NCI-H187 (cell line): ENCODE measurements at regions not wholly inside any gene's neighbourhood (a gene's known extent, or its start where the extent isn't known, plus 50 kb on each side); places are given as distances from the start of the nearest gene placed in this dataset.

Experiments
- DNase-seq, 2 experiments: peaks; one replicate each; lab custom pipeline; 2025; lab: John Stamatoyannopoulos, UW

DNA sequence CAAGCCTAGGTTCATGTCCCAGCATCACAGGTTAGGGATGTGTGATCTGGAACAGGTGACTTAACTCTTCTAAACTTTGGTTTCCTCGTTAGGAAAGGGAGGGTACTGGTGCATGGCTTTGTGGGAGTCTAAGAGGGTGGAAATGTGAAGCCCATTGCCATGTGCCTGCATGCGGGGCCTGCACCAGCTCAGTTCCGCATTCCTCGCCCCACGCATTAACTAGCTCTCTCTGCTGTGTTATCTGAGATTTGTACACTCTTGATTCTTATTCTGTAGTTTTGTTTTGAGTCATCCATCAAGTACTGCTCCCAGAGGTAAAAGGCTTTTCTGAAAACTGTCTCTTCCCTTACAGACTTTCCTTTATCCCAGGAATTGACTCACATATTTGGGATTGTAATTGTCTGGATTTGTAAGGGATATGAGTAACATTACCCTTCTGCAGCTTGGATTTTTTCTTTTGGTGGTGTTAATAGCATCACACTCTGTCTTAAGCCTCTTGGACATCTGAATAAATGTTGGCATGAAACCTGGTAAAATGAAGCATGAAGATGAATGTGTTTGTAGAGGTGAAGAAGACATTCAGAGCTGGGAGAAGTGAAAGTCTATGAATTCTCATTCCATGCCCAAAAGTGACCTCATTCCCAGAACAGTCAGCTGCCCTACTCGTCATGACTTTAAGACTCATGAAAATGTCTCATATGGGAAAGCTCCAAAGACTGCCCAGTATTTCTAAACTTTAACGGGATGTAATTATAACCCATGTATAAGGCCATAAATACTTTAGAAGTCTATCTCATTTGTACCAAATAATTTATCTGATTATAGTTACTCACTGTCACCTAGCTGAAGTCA is 357.3 kb downstream of the FOXA2 start:
- DNase-seq = no peak

- DNase-seq = no peak
Measured at GRCh38 chr20:22223236-22223635, 361.1 kb downstream of the FOXA2 start.

DNA sequence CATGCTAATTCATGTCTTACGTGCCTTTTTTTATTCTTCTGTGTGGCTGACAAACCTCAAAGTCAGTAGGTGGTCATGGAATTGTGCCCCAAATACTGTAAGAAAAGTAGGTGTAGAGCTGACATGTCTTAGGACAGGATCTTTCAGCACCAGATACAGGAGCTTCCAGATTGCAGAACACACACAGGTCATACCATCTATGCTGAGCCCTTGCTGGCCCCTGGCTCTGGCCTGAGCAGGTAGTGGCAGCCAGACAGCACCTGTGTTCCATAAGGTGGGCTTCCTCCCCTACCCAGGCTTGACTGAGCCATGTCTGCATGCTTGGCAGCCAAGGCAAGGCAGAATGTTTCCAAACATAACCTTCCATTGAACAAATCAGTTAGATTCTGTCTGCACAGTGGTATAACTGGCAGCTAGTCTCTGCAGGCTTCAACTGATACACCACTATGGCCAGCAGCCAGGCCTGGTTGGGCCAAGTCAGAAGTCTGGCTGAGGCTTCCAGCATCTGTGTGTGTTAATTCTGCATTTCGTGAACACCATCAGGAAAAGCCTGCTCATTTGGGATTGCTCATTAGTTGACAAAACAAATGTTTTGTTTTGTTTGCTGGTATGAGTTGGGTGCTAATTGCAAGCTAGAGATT is 366.5 kb downstream of the FOXA2 start:
- DNase-seq = no peak

DNA sequence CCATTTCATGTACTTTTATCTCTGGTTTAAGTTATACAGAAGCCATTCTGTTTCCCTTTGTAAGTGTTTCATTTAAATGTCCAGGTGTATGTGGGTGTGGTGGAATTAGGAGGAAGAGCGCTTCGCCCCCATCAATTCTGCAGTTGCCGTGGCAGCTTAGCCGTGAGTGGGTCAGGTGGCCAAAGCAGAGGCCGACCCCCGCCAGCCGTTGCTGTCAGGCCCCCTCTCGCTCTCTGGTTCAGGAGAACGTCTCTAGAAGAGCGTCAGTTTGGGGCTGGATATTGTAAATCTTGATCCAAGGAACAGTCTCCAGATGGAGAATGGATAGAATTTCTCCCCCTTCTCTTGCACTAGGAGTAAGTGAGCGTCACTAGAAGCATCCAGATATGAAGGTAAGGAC is 367.4 kb downstream of the FOXA2 start:
- DNase-seq = no peak

DNA sequence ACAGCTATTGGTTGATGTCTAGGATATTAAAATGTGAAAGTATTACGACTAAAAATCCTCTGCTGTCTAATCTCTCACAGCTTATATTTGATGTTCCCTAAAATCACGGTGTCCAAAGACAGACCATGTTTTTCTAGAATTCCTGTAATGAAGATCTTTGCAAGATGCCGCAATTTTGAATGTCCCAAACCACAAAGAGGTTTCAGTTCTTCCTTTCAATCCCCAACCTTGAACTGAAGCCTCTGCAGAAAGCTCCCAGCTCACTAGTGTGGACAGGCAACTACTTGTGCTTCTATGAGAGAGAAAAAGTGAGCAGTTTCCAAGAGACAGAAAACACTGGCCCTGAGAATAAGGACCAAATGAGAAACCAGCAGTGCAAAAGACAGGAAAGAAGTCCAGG is 370.1 kb downstream of the FOXA2 start:
- no peak for DNase-seq

- no peak for DNase-seq
Measured at GRCh38 chr20:22213271-22213670, 371.1 kb downstream of the FOXA2 start.

DNA sequence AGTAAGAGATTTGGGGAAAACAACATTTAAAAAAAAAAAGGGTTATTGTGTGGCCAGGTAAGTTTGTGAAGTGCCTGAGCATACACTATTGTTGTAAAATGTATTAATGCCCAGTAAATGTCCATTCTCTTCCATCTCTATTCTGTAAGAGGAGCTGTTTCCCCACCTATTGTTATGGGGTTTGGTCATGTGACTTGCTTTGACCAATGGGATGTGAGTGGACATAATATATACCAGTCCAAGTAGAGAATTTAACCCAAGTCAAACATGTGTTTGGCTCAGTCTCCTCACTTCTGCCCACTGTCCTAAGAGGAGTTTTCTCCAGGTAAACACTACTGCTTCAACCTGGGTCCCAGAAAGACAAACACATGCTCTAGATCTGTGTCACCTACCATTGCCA is 377.1 kb downstream of the FOXA2 start:
- no peak for DNase-seq

DNA sequence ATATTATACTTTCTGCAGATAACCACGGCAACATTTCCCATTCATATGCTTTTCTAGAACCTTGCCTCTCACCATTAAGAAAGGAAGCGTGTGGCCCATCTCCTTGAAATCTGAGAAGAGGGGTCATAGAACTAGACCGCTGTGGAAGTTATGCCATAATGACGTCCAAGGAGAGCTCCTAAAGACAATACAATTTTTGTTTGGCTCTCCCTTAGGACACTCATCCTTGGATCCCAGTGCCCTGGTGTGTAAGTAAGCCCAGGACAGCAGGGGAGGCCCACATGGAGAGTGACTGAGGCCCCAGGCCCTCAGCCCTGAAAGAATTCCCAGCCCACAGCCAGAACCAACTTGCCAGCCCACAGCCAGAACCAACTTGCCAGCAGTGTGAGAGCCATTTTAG is 379.6 kb downstream of the FOXA2 start:
- no peak for DNase-seq

- no peak for DNase-seq
Measured at GRCh38 chr20:22182148-22182547, 402.2 kb downstream of the FOXA2 start.

GRCh38 chr20:22180244-22180643 is 404.1 kb downstream of the FOXA2 start:
- no peak for DNase-seq

DNA sequence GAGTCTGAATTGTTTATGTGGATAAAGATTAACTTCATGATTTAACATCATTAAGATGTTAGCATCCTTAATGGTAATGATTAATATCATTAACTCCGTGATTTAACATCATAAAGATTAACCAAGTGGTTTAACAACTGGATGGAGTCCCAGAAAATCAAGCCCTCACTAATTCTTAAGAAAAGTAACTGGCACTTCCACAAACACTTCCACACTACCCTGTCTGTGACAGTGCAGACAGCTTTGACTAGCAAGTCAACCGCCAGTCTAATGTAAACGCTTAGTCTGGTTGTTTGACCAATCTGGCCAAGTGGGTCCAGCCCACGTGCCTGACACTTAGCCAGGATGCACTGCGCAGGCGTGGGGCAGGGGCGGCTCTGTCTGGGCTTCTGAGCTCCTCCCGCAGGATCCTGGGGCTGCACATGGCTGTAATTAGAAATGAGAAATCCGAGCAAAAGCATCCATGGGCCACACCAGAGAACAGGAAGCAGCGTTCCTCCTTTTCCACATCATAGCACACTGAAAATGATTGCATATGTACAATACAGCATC is 424.2 kb downstream of the FOXA2 start:
- DNase-seq = no peak

GRCh38 chr20:22159276-22159675 is 425.1 kb downstream of the FOXA2 start:
- DNase-seq = no peak

- no peak for DNase-seq
Measured at GRCh38 chr20:22127587-22127986, 422.1 kb downstream of the PAX1 start.

DNA sequence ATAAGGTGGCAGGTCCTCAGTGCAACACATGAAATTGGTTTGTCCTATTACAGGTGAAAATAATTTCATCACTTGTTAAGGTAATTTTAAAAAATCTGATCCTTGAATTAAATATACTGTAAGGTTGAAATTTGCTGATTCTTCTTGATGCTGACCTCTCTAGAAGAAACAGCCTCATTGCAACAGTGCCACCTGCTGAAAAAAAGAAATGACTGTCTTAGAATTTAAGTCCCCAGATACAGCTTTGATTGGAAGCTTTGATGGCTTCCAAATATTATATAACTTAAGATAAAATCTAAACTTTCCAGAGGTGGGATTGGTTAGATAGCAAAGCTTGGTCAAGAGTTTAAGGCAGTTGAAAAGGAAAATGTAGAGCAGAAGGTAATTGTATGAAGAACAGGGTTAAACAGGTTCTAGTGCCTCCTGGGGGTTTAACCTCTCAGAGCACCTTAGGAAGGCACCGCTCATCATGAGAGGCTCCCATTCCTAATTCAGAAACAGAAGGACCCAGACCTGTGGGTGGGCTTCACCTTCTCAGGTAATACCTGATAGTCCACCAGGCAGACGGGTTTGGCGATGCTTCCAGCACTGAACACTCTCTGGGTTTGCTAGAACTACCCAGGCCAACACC is 401.0 kb downstream of the PAX1 start:
- DNase-seq = no peak

GRCh38 chr20:22101606-22102005 is 396.1 kb downstream of the PAX1 start:
- no peak for DNase-seq

GRCh38 chr20:22100686-22101085 is 395.2 kb downstream of the PAX1 start:
- no peak for DNase-seq

- no peak for DNase-seq
Measured at GRCh38 chr20:22099348-22099747, 393.9 kb downstream of the PAX1 start.

DNA sequence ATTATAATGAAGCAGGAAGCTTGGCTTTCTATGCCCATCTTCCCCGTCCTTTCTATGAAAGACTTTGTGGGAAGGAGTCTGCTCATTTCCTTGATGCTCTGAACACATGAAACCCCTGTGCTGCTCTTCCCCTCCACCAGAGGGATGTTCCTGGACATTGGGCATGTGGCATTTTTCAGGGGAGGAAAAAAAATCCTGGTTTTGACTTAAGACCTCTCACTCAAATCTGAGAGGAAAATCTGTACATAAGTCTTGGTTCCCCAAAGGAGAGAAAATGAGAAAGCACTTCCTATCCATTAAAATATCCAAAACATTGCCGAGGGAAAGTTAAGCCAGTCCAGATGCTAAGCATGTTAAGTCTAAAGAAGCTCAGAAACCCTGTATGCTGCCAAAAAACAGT is 393.0 kb downstream of the PAX1 start:
- DNase-seq = no peak

DNA sequence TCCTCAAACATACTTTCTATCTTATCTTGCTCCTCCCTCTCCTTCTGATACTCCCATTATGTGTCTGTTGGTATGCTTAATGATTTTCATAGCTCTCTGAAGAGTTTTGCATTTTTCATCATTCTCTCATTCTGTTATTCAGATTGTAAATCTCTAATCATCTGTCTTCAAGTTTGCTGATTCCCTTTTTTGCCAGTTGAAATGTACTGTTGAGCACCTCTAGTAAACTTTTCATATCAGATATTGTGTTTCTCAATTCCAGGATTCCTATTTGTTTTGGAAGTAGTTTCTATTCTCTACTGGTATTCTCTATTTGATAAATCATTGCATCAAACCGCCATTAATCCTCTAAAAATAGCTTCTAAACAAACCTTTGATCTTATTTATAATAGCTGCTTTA is 387.7 kb downstream of the PAX1 start:
- DNase-seq = no peak

DNA sequence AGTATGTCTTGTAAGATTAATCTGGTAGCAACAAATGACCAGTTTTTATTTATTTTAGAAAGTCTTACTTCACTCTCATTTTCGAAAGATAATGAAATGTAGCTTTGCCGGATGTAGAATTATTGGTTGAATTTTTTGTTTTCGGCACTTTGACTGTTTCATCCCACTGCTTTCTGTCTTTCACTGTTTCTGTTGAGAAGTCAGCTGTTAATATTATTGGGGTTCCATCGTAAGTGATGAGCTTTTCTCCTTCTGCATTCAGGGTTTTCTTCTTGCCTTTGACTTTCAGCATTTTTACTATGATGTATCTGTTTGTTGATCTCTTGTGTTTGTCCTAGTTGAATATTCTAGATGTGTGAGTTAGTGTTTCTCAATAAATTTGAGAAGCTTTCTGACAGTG is 383.4 kb downstream of the PAX1 start:
- DNase-seq = no peak

GRCh38 chr20:22080985-22081384 is 375.5 kb downstream of the PAX1 start:
- no peak for DNase-seq

DNA sequence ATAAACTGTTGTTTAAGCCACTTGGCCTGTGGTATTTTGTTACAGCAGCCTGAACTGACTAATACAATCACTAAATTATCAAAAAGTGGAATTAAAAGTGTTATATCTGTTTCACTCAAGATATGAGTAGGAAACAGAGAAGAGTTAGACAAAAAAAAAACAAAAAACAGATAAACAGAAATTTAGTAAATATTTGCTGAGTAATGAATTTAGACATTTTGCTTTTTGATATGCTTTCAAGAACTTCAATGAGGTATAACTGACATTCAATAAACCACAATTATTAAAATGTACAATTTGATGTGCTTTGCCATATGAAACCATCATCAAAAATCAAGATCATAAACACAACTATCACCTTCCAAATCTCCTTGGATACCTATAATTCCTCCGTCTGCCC is 369.2 kb downstream of the PAX1 start:
- DNase-seq = no peak

DNA sequence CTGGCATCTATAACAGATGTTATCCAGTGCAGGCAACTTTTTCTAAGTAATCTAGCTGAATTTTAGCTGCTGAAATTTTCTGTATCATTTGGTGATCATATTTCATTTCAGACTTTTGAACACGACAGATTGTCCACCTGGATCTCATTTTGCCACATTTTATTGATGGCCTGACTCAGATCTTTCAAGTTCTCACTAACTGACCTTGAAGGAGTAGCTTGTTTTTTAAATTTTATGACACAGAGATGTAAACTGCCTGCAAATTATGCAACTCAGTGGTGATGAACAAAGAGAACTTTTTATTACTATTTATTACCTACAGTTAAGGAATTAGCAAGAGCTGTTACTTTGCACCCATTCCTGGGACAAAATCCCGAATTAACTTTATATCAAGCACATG is 366.4 kb downstream of the PAX1 start:
- DNase-seq = no peak
